Sigmoid colon (tissue), 6 donors: ENCODE measurements at regions not wholly inside any gene's neighbourhood (a gene's known extent, or its start where the extent isn't known, plus 50 kb on each side); places are given as distances from the start of the nearest gene placed in this dataset.

Source experiments
- DNase-seq: peaks from one replicate; pipeline ENCODE4 v3.0.0-alpha.2; 2019
- H3K27ac ChIP-seq, 4 donors: fragments of 200-600 bp; sonication (generic); one replicate each; pipeline ENCODE4 v1.5.1; 2016 to 2019; ENCODE audit warnings: mild to moderate bottlenecking in 1 of 4
- H3K27me3 ChIP-seq, 3 donors: fragments of 200-600 bp; sonication (generic); one replicate each; pipeline ENCODE4 v1.5.1; 2019; ENCODE audit warnings: mild to moderate bottlenecking in 1 of 3
- H3K36me3 ChIP-seq, 4 donors: fragments of 200-600 bp; sonication (generic); one replicate each; pipeline ENCODE4 v1.5.1; 2016 to 2019
- H3K4me1 ChIP-seq, 4 donors: fragments of 200-600 bp; sonication (generic); one replicate each; pipeline ENCODE4 v1.5.1; 2017 to 2019
- H3K4me3 ChIP-seq, 4 donors: fragments of 200-600 bp; sonication (generic); one replicate each; pipeline ENCODE4 v1.5.1; 2017 to 2019; ENCODE audit warnings: mild to moderate bottlenecking in 2 of 4, moderate library complexity in 1 of 4
- H3K9me3 ChIP-seq, 4 donors: fragments of 200-600 bp in 3 of 4; sonication (generic) in 3 of 4; one replicate each; pipeline versions ENCODE4 v1.5.1 to v1.6.1; 2013 to 2019
- EP300 ChIP-seq, 4 donors: sonication (generic); formaldehyde crosslinking; IDR thresholded peaks; one replicate each; pipeline ENCODE4 v1.6.1; 2017; ENCODE audit warnings: antibody characterized with exemption in 4 of 4
- POLR2A ChIP-seq, 2 donors: fragments of 450-650 bp; IDR thresholded peaks; one replicate each; pipeline ENCODE4 v1.6.1; 2016; ENCODE audit warnings: antibody characterized with exemption in 2 of 2, mild to moderate bottlenecking in 2 of 2, moderate library complexity in 2 of 2
- POLR2AphosphoS5 ChIP-seq, 4 donors: sonication (generic); formaldehyde crosslinking; IDR thresholded peaks; one replicate each; pipeline ENCODE4 v1.6.1; 2017; ENCODE audit warnings: antibody characterized with exemption in 4 of 4
- WGBS, 2 donors: extraction: QIAGEN DNeasy Blood & Tissue Kit; methylation state at CpG; one replicate each; pipeline ENCODE4 v1.1.7; 2013; 5-methylcytosine and 5-hydroxymethylcytosine counted together
- intact Hi-C: fragments of 100-400 bp; cut with DNase I; formaldehyde crosslinking; loops from one replicate; pipeline ENCODE4 v1.15.1; 2023
- TF ChIP-seq, protein P1 (sequence below), 4 experiments: fragments of 450-650 bp in 3 of 4; fragments of 200-600 bp in 1 of 4; IDR thresholded peaks; one replicate each; pipeline ENCODE4 v1.5.1; 2016 to 2019; ENCODE audit warnings: antibody characterized with exemption in 4 of 4, mild to moderate bottlenecking in 3 of 4, moderate library complexity in 2 of 4
- donor health status: healthy with polysubstance abuse.
- donor health status: healthy.

DNA sequence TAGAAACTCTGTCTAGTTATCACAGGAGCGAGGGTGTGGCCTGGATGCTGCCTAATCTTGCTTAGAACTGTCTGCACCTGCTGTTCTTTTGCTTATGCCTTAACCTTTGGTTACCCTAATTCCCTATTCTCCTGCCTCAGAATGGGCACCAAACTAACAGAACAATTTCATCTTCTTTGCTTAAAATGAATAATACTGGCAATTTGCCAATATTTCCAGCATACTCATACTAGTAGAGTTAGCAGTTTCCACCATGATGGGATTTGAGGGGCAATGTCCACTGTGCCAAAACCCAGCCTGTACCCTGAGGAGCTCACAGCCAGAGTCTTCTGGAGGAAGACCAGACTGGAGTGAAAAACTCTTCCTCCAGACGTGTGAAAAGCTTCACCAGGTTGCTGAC, 136.4 kb downstream of the RPS29 start:
- WGBS, 2 donors = 80 to 91% methylated on average over 2 of the region's 2 CpGs

DNA sequence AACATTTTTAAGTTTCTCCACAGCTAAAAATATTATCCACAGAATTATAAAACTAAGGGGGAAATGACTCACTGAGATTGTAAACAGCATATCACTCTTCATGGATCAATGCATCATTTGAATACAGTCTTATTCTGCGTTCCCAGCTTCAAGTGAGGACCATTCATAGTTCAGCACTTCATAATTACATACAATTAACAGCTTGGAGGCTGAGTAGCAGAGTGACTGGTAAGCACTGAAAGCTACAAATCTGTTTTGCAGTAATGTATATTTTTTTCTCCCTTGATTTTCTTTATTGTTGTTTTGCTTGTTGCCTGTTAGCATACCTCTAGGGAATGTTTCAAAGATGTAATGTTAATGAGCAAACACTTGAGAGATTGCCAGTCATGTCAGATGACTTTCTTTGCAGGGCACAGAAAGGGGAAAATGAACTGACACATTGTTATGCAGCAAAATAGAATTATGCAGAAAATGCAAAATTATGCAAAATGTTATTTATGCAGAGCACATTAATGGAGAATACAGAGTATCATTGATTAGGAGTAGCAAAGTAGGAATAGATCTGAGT, 138.6 kb downstream of the RPS29 start:
- H3K9me3 ChIP-seq = peaks cover 0 to 10% (median 7%) of the 10 kb centered on the region in 4 donors
- no peak for DNase-seq
- H3K27me3 ChIP-seq = no peaks in the 10 kb centered on the region
- no peaks in the 10 kb centered on the region for H3K4me1 ChIP-seq
- TF ChIP-seq POLR2AphosphoS5 (IDR thresholded peaks at IDR 0.05) (no peak), EP300 (IDR thresholded peaks at IDR 0.05) (no peak), POLR2A (IDR thresholded peaks at IDR 0.05) (no peak)
- TF ChIP-seq, protein P1, sequence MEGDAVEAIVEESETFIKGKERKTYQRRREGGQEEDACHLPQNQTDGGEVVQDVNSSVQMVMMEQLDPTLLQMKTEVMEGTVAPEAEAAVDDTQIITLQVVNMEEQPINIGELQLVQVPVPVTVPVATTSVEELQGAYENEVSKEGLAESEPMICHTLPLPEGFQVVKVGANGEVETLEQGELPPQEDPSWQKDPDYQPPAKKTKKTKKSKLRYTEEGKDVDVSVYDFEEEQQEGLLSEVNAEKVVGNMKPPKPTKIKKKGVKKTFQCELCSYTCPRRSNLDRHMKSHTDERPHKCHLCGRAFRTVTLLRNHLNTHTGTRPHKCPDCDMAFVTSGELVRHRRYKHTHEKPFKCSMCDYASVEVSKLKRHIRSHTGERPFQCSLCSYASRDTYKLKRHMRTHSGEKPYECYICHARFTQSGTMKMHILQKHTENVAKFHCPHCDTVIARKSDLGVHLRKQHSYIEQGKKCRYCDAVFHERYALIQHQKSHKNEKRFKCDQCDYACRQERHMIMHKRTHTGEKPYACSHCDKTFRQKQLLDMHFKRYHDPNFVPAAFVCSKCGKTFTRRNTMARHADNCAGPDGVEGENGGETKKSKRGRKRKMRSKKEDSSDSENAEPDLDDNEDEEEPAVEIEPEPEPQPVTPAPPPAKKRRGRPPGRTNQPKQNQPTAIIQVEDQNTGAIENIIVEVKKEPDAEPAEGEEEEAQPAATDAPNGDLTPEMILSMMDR (IDR thresholded peaks at IDR 0.05) = no peak
- intact Hi-C loops = no loop called here
- no peak overlapping the region for H3K4me3 ChIP-seq
- 51 to 58% methylated on average over 1 of the region's 1 CpG for WGBS, 2 donors
- H3K36me3 ChIP-seq = no peaks in the 10 kb centered on the region
- no peak overlapping the region for H3K27ac ChIP-seq

More for the DNA sequence above, 136.4 kb downstream of the RPS29 start:
- Histone ChIP-seq H3K4me3 (no peak overlapping the region), H3K27me3 (no peaks in the 10 kb centered on the region), H3K4me1 (no peaks in the 10 kb centered on the region), H3K9me3 (peaks cover 0 to 10% (median 7%) of the 10 kb centered on the region in 4 donors), H3K27ac (no peak overlapping the region), H3K36me3 (no peaks in the 10 kb centered on the region)
- intact Hi-C loops = no loop called here
- TF ChIP-seq POLR2AphosphoS5 (IDR thresholded peaks at IDR 0.05) (no peak), EP300 (IDR thresholded peaks at IDR 0.05) (no peak), POLR2A (IDR thresholded peaks at IDR 0.05) (no peak)
- TF ChIP-seq, protein P1 (IDR thresholded peaks at IDR 0.05) = no peak
- no peak for DNase-seq

DNA sequence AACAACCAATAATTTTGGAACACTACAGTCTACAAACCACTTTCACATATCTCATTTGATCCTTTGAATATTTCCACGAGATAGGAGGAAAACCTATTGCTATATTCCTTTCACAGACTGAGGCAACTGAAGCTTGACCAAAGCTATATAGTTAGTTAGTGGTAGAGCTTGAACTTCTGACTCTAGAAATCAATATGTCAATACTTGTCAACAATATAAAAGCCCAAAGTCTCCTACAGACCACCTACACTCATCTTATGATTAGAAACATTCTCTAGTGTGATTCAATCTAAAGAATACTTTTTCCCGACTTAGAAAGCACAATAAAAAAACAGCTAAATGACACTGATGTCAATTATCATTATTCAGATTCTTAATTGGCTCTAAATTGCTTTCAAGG, 139.4 kb downstream of the RPS29 start:
- no peaks in the 10 kb centered on the region for H3K4me1 ChIP-seq
- no peaks in the 10 kb centered on the region for H3K27me3 ChIP-seq
- 44 to 74% methylated on average over 2 of the region's 2 CpGs for WGBS, 2 donors
- no peak overlapping the region for H3K27ac ChIP-seq
- no peak for TF ChIP-seq POLR2A (IDR thresholded peaks at IDR 0.05)
- H3K9me3 ChIP-seq = peaks cover 0 to 10% (median 7%) of the 10 kb centered on the region in 4 donors
- no peak for DNase-seq
- intact Hi-C loops = no loop called here
- H3K36me3 ChIP-seq = no peaks in the 10 kb centered on the region
- H3K4me3 ChIP-seq = no peak overlapping the region

DNA sequence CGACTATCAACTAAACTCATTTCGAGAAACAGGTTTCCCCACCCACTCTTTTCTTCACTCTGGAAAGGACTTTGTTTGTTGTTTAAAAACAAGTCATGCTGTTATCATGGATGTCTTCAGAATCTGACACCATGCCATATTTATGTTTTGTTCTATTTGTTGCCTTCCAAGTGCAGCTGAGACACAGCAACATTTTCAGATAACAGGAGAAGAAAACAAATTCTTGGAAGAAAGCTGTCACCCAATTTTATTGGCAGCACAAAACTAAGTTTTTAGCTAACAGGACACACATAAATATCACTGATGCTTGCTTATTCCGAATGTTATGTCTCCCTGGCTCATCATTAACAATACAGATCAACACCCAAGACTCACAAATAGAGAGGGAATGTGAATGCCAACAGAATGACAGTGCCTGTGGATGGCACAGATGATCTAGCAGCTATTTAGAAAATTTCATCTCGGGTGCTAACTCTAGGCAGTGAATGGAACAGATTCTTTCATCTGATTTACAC, 147.9 kb downstream of the RPS29 start:
- WGBS, 2 donors = 67 to 73% methylated on average over 4 of the region's 4 CpGs
- peaks cover 0 to 4% (median 0%) of the 10 kb centered on the region in 4 donors for H3K9me3 ChIP-seq
- no peaks in the 10 kb centered on the region for H3K36me3 ChIP-seq
- TF ChIP-seq POLR2AphosphoS5 (IDR thresholded peaks at IDR 0.05) (no peak), POLR2A (IDR thresholded peaks at IDR 0.05) (no peak), EP300 (IDR thresholded peaks at IDR 0.05) (no peak)
- TF ChIP-seq, protein P1 (IDR thresholded peaks at IDR 0.05) = no peak
- DNase-seq = no peak
- no peaks in the 10 kb centered on the region for H3K4me1 ChIP-seq
- H3K4me3 ChIP-seq = no peak overlapping the region
- H3K27me3 ChIP-seq = no peaks in the 10 kb centered on the region
- H3K27ac ChIP-seq = no peak overlapping the region
- intact Hi-C loops = no loop called here

DNA sequence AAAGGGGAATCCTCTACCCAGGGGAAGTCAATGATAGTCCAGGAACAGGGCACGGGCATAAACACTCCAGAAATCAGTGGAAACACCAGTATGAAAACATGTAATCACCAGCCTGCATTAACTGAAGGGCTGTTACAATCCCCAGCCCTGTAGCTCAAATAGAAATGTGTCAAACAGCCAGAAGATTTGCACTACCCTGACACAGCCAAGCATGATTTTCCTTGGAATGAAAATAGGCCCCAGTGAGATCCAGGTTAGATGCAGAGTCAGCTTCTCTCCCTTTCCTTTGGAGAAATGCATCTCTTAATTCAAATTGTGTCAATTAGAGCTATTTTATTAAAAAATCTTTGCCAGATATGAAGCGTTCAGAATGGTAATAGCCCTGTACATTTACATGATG, 158.1 kb downstream of the RPS29 start:
- H3K36me3 ChIP-seq = no peaks in the 10 kb centered on the region
- intact Hi-C loops = no loop called here
- no peaks in the 10 kb centered on the region for H3K27me3 ChIP-seq
- TF ChIP-seq POLR2A (IDR thresholded peaks at IDR 0.05) (no peak), POLR2AphosphoS5 (IDR thresholded peaks at IDR 0.05) (no peak), EP300 (IDR thresholded peaks at IDR 0.05) (no peak)
- TF ChIP-seq, protein P1 (IDR thresholded peaks at IDR 0.05) = no peak
- H3K4me1 ChIP-seq = no peaks in the 10 kb centered on the region
- WGBS, 2 donors = 75 to 84% methylated on average over 2 of the region's 2 CpGs
- H3K27ac ChIP-seq = no peak overlapping the region
- peaks cover 0 to 5% (median under 1%) of the 10 kb centered on the region in 4 donors for H3K9me3 ChIP-seq
- no peak overlapping the region for H3K4me3 ChIP-seq
- no peak for DNase-seq
